ENCODE measurements at regions not wholly inside any gene's neighbourhood (a gene's known extent, or its start where the extent isn't known, plus 50 kb on each side); places are given as distances from the start of the nearest gene placed in this dataset.

- Histone ChIP-seq H3K4me1 (no peaks in the 10 kb centered on the region), H3K4me3 (no peak overlapping the region), H3K27ac (no peak overlapping the region), H3K27me3 (no peaks in the 10 kb centered on the region), H3K9me3 (no peaks in the 10 kb centered on the region), H3K36me3 (no peaks in the 10 kb centered on the region)
- intact Hi-C loops (cut with DNase I; ENCODE audit: low total_unique reads) (no loop called here), in situ Hi-C loops (cut with MboI; ENCODE audit: low sequenced_read_pairs in 4 of 4) (no loop called here)
- DNase-seq, result no peak
- TF ChIP-seq POLR2A (IDR thresholded peaks at IDR 0.05), result no peak
- TF ChIP-seq, protein P1, sequence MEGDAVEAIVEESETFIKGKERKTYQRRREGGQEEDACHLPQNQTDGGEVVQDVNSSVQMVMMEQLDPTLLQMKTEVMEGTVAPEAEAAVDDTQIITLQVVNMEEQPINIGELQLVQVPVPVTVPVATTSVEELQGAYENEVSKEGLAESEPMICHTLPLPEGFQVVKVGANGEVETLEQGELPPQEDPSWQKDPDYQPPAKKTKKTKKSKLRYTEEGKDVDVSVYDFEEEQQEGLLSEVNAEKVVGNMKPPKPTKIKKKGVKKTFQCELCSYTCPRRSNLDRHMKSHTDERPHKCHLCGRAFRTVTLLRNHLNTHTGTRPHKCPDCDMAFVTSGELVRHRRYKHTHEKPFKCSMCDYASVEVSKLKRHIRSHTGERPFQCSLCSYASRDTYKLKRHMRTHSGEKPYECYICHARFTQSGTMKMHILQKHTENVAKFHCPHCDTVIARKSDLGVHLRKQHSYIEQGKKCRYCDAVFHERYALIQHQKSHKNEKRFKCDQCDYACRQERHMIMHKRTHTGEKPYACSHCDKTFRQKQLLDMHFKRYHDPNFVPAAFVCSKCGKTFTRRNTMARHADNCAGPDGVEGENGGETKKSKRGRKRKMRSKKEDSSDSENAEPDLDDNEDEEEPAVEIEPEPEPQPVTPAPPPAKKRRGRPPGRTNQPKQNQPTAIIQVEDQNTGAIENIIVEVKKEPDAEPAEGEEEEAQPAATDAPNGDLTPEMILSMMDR (IDR thresholded peaks at IDR 0.05 in 4 of 5, conservative IDR thresholded peaks at IDR 0.05 in 1 of 5), result no peak
- ATAC-seq, result no peak
These were observed 275.7 kb upstream of the SPRED2 start for GRCh38 chr2:65708086-65708485.

- in situ Hi-C loops (cut with MboI; ENCODE audit: low sequenced_read_pairs in 4 of 4), result no loop called here
- Histone ChIP-seq H3K27me3 (no peaks in the 10 kb centered on the region), H3K27ac (no peak overlapping the region), H3K9me3 (no peaks in the 10 kb centered on the region), H3K36me3 (no peaks in the 10 kb centered on the region), H3K4me1 (no peaks in the 10 kb centered on the region), H3K4me3 (no peak overlapping the region)
- intact Hi-C loops (cut with DNase I; ENCODE audit: low total_unique reads), result no loop called here
- DNase-seq (no peak), ATAC-seq (no peak)
- TF ChIP-seq, protein P1 (IDR thresholded peaks at IDR 0.05 in 4 of 5, conservative IDR thresholded peaks at IDR 0.05 in 1 of 5), result no peak
- TF ChIP-seq POLR2A (IDR thresholded peaks at IDR 0.05), result no peak
These were observed 274.0 kb upstream of the SPRED2 start for GRCh38 chr2:65706411-65706810.

DNA sequence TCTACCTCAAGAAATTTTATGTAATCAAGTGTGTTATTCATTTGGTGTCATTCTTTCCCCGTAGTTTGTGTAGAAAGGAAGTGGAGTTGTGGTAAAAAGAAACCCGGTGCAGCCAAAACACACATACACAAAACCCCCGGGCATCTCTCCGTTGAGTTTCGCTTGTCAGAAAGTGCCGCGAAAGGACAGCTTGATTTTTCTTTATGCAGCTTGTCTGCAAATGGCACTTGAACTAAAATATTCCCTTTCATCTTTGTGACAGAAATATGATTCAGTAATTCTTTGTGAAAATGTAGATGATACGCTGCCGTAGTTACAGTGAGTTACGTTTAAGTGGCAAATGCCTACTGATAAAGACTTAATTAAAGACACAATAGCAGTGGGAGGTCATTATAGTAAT, 268.8 kb upstream of the SPRED2 start:
- in situ Hi-C loops (cut with MboI; ENCODE audit: low sequenced_read_pairs in 4 of 4), result no loop called here
- TF ChIP-seq, protein P1 (IDR thresholded peaks at IDR 0.05 in 4 of 5, conservative IDR thresholded peaks at IDR 0.05 in 1 of 5), result no peak
- no peak for TF ChIP-seq POLR2A (IDR thresholded peaks at IDR 0.05)

GRCh38 chr2:65700720-65701119, 268.3 kb upstream of the SPRED2 start:
- Histone ChIP-seq H3K27ac (no peak overlapping the region), H3K4me3 (no peak overlapping the region), H3K4me1 (no peaks in the 10 kb centered on the region), H3K27me3 (no peaks in the 10 kb centered on the region), H3K36me3 (no peaks in the 10 kb centered on the region), H3K9me3 (no peaks in the 10 kb centered on the region)
- in situ Hi-C loops (cut with MboI; ENCODE audit: low sequenced_read_pairs in 4 of 4) (no loop called here), intact Hi-C loops (cut with DNase I; ENCODE audit: low total_unique reads) (no loop called here)
- TF ChIP-seq, protein P1 (IDR thresholded peaks at IDR 0.05 in 4 of 5, conservative IDR thresholded peaks at IDR 0.05 in 1 of 5), result no peak
- TF ChIP-seq POLR2A (IDR thresholded peaks at IDR 0.05), result no peak
- no peak for ATAC-seq
- DNase-seq, result no peak

More for the DNA sequence above, 268.8 kb upstream of the SPRED2 start:
- Histone ChIP-seq H3K27me3 (no peaks in the 10 kb centered on the region), H3K9me3 (no peaks in the 10 kb centered on the region), H3K4me1 (no peaks in the 10 kb centered on the region), H3K27ac (no peak overlapping the region), H3K4me3 (no peak overlapping the region), H3K36me3 (no peaks in the 10 kb centered on the region)
- intact Hi-C loops (cut with DNase I; ENCODE audit: low total_unique reads), result no loop called here
- ATAC-seq (no peak), DNase-seq (no peak)

- in situ Hi-C loops (cut with MboI; ENCODE audit: low sequenced_read_pairs in 4 of 4), result no loop called here
- DNase-seq (no peak), ATAC-seq (no peak)
- TF ChIP-seq POLR2A (IDR thresholded peaks at IDR 0.05), result no peak
- TF ChIP-seq, protein P1 (IDR thresholded peaks at IDR 0.05 in 4 of 5, conservative IDR thresholded peaks at IDR 0.05 in 1 of 5), result no peak
- no peak overlapping the region for H3K27ac ChIP-seq
- no peaks in the 10 kb centered on the region for H3K9me3 ChIP-seq
- no peak overlapping the region for H3K4me3 ChIP-seq
- no peaks in the 10 kb centered on the region for H3K36me3 ChIP-seq
- no peaks in the 10 kb centered on the region for H3K27me3 ChIP-seq
- intact Hi-C loops (cut with DNase I; ENCODE audit: low total_unique reads), result no loop called here
- no peaks in the 10 kb centered on the region for H3K4me1 ChIP-seq
These were observed 267.7 kb upstream of the SPRED2 start for GRCh38 chr2:65700004-65700651.
